NCI-H345 treated with DMSO at 0.1 percent for 48 hours (cell line): ENCODE measurements at regions not wholly inside any gene's neighbourhood (a gene's known extent, or its start where the extent isn't known, plus 50 kb on each side); places are given as distances from the start of the nearest gene placed in this dataset.
A peak's percentile ranks its signal among the peaks of the same experiment; 100 is the strongest.

Experiments
- DNase-seq: peaks from one replicate; lab custom pipeline; 2025; ENCODE audit not compliant: unreplicated experiment; lab: John Stamatoyannopoulos, UW

DNA sequence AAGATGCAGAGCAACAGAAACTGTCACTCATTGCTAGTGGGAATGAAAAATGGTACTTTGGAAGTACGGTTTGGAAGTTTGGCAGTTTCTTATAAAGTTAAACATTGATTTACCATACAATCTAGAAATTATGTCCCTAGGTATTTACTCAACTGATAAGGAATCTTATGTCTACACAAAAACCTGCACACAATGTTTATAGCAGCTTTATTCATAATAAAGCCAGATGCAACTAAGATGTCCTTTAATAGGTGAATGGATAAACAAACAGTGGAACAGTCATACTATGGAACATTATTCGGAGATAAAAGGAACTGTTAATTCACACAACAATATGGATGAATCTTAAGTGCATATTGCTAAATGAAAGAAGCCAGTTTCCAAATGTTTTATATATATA is 96.2 kb upstream of the SIRPA start:
- DNase-seq, result no peak

DNA sequence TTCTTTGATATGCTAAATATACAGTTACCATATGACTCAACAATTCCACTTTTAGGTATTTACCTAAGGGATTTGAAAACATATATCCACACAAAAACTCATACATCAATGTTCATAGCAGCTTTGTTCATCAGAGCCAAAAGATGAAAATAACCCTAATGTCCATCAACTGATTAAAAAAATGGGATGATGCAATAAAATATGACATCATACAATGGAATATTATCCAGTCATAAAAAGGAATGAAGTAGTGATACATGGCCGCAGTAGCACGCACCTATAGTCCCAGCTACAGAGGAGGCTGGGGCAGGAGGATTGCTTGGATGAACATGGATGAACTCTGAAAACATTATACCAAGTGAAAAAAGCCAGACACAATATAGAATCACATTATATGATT is 101.4 kb upstream of the SIRPA start:
- DNase-seq, result no peak

DNA sequence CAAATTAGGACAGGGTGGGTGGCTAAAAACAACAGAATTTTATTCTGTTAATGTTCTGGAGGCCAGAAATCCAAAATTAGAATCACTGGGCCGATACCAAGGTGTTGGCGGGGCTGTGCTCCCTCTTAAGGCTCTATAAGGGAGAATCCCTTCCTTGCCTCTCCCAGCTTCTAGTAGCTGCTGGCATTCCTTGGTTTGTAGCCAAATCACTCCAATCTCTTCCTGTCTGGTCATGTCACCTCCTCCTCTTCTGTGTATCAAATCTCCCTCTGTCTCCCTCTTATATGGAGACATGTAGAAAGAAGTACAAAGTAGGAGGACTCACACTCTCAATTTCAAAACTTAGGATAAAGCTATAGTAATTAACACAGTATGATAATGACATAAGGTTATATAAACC is 102.9 kb upstream of the SIRPA start:
- DNase-seq, result no peak

DNA sequence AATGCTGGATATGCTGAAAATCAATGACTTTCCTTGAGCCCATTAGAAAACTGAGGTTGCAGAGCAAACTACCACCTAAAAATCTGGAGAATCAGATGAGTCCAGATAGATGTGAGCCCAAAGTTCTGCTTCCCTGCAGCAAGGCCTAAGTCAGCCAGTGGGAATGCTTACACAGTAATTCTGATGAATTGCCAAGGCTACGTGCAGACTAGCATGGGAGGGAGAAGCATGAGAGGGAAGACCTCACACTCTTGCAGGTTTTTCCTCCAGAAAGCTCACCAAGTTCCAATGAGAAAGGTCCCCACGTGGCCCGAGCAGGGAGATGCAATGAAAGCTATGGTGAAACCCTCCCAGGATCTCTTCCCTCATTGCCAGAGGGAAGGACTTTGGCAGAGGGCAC is 104.8 kb upstream of the SIRPA start:
- DNase-seq, result no peak

DNA sequence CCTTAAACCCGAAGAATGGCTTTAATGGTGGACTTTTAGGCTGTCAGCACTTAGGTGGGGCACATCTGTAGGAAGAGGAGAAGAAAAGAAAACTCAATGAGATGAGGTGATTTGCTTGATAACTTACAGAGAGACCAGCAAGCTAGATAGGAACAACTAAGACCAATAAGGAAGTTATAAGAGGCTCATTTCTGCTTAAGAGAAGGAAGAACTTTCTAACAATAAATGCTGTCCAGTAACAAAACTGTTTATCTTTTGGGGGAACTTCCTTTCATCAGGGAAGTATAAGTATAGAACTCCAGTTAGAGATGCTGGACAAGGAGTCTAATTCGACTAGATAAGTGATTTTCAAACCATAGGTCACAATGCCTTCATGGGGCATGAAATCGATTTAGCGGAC is 107.2 kb upstream of the SIRPA start:
- no peak for DNase-seq

DNA sequence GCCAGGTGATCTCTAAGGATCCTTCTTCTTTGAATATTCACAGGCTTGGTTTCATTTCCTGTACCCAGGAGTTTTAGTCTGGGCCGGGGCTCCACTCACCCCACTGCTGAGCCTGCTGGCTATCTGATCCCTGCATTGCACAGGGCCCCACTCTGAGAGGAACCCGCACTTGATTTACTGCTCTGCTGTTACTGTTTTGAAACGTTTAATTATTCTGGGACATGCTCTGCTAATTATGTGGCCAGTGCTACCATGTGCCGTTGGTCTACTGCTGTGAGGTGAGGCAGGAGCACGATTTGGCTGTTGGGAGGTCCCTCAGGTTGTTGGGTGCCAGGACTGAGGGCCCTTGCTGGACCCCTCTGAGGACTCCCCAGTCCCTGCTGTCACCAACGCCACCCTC is 108.7 kb upstream of the SIRPA start:
- no peak for DNase-seq

DNA sequence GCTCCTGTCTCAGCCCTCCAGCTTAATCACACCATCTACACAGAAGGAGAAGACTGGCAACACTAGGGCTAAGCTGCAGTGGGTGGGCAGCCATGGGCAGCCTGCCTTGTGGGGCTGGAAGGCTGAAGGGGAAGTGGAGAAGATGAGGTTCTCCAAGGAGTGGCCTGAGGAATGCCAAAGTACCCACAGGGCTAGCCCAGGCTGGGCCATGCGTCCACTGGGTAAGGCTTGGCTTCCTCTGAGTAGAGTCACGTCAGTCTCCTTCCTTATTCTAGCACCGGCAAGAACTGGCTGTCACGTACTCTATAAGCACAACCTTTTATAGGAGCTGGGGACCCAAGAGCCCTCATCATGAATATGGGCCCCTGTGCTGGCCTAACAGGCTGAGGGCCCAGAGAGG is 110.6 kb upstream of the SIRPA start:
- DNase-seq, result no peak

DNA sequence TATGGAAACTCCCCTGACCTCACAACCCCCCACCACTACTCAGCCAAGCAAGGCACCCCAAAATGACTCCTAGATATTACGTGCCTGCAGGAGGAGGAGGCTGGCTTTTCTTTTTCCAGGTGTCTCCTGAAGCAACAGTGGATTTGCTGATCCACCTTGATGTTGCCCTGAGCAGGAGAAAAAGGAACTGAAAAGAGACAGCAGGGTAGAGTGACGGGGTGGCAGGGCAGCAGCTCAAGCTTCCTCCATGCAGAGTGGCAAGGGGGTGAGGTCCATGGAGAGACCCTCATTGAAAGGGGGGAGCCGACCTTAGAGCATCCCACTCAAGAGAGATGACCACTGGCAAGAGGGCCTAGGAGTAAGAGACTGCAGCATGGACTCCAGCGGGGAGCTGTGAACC is 112.0 kb upstream of the SIRPA start:
- no peak for DNase-seq

DNA sequence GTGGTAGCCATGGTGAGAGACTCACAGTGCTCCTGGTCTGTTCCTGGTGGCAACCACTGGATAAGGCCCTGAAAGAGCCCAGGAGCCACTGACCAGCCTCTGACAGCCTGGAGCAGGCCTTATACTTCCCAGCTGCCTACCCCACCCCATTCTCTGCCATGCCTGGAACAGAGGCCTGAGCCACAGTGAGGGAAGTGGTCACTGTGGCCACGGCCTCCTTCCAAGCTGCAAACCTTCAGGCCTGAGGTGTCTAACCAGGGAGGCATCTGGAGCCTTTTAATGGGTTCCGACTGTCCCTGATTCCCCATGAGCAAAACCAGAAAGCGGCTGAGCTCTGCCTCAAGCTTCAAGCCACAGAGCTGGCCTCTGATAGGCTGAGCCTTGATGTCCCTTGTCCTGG is 113.0 kb upstream of the SIRPA start:
- DNase-seq, result no peak

DNA sequence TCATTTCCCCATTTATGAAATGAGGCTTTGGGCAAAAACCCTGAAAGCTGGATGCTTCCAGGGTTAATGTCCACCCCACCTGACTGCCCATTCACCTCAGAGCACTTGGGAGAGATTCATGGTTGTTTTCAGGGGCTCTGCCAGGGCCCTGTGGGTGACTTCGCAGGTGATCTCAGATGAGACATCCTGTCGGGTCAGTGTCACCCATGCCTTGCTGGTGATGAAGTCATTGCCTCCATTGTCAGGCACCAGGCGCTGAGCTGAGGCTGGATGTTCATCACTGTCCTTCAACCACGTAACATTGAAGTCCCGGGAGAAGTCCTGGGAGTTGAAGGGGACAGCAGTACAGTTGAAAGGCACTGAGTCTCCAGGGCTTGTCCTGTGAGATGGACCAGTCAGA is 115.6 kb upstream of the SIRPA start:
- no peak for DNase-seq

DNA sequence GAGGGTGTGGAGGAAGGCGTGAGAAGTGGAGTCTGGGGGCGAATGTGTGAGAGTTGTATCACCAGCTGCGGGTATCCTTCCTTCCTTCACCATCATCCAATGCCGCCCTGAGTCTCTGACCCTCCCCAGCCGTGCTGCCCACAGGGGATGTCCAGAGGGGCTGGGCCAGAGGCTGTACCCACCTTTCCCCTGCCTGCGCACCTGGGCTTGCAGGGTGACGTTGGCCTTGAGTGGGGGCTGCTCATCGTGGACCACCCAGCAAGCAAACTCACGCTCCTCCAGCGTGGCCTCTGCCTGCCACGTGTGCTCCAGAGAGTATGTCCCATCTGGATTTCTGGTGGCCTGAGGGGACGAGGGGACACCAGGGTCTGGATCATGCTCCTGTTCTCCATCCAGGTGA is 116.9 kb upstream of the SIRPA start:
- no peak for DNase-seq

DNA sequence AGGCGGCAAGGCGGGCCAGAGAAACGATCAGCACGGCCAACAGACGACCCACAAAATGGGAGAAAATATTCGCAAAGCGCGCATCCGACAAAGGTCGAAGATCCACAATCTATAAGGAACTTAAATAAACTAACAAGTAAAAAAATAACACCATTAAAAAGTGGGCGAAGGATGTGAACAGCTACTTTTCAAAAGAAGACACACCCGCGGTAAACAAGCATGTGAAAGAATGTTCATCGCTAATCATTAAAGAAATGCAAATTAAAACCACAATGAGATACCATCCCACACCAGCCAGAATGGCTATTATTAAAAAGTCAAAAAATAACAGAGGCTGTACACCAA is 117.8 kb upstream of the SIRPA start:
- DNase-seq, result no peak

DNA sequence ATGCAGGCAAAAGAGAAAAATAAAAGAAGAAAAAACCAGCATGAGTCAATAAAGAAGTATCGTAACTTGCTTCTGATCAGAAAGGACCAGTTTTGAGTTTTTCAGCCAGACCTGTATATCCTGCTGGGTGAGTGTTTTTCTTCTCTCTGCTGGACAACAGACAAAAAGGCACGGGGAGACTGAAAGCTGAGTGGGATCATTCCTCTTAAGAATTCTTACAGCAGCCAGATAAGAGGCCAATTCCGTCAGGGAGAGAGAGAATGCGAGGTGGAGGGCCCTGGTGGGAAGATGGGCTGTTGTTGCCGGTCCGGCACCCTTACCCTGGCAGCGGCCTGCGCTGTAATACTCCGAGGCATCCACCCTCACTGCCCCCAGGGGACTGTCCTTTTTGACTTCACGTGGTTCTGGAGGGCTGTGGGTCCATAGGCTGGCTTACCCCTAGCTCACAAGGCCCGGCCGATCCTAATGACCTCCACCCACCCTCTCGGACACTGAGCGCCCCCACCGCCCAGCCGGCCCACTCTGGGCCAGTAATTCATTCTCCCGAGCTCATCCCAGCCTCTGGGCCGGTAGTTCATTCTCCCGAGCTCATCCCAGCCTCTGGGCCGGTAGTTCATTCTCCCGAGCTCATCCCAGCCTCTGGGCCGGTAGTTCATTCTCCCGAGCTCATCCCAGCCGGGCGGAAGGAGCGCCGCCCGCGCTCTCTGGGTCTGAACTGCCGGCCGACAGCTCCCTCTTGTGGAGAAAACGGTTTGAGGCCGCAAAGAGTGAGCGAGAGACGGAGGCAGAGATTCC is 118.3 kb upstream of the SIRPA start:
- peak; percentile 78 for DNase-seq

DNA sequence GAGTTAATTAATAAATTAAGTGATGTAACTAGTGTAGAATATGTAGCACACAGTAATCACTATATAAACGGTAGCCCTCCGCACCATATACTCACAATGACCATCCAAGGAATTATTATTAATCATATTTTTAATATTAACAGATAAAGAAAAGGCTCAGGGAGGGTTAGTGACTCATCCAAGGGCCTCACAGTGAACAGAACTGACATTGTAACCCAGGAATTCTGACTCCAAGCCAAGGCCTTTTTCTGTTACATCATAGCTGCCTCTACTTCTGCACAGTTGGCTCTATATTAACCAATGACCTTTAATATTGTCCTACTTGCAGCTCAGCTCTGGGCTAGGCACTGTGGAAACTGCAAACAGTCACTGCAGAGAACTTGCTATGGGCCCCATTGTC is 117.5 kb upstream of the SIRPG start:
- DNase-seq, result no peak

DNA sequence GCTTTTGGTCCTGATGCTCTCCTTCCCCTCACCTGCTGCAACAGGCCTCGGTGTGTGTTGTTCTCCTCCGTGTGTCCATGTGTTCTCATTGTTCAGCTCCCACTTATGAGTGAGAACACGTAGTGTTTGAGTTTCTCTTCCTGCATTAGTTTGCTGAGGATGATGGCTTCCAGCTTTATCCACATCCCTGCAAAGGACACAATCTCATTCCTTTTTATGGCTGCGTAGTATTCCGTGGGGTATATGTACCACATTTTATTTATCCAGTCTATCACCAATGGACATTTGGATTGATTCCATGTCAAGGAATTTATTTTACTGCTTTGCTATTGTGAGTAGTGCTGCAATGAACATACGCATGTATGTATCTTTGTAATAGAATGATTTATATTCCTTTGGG is 116.9 kb upstream of the SIRPG start:
- DNase-seq, result no peak

DNA sequence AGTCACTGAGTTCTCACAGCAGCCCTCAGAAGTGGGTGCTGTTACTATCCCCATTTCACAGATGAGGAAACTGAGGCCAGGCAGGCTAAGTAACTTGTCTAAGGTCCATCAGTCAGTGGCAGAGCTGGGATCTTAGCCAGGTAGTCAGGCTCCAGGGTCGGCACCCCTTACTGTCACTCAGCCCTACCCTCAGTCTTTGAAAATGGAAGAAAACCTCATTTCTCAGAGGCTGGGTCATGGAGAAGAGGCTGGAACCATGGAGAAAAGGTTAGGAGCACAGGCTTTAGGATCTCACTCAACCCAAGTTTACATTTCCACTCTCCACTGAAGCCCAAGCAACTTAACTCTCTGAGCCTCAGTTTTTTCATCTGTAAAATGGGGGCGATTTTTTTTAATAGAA is 116.2 kb upstream of the SIRPG start:
- no peak for DNase-seq

DNA sequence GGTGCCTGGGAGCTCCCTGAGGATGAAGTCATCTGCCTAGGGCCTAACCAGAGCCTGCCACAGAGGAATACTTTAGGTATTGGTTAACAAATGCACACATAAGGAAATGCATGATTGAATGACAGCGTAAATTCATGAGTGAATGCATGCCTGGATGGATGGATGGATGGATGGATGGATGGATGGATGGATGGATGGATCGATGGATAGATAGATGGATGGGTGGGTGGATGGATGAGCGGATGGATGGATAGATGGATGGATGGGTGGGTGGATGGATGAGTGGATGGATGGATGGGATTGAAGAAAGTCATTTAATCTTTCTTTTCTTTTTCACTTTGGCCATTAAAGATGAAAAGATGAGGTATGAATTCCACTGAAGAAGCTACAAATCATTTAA is 111.9 kb upstream of the SIRPG start:
- DNase-seq, result no peak

DNA sequence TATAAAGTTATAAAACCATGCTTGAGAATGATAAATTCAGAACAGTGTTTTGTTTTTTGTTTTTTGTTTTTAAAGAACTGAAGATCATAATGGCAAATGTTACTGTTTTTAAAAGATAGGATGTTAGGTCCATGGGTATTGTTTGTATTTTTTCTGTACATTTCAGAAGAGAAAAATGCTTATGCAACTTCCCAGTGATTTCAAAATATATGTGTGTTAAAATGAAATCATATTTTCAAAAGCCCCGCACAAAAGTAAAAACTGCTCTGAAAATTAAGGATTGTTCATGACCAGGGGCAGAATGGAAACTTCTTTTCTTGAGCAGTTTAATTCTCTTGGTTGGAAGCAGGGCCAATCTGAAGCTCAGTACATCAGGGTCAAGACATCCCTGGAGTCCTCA is 109.2 kb upstream of the SIRPG start:
- DNase-seq, result no peak

DNA sequence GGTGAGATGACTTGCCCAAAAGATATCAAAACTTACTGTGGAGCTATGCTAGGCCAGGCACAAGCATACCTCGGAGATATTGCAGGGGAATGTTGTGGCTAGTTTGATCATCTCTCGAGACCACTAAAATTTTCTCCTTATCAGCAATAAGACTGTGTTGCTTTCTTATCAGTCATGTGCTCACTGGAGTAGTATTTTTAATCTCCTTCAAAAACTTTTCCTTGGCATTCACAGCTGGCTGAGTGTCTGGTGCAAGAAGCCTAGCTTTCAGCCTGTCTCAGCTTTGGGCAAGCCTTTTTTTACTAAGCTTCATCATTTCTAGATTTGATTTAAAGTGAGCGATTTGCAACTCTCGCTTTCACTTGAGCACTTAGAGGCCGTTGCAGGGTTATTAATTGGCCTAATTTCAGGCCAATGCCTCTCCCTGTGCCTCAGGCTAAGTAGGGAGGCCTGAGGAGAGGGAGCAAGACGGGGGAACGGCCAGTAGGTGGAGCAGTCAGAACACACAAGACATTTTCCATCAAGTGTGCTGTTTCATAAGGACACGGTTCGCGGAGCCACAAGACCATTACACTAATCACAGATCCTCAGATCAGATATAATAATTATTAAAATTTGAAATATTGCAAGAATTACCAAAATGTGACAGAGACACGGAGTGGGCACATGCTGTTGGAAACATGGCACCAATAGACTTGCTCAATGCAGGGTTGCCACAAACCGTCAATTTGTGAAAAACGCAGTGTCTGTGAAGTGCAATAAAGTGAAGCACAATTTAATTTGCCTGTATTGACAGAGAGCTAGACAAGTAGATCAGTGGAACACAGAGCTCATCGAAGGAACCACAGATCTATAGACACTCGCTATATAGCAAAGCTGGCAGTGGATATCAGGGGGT is 106.8 kb upstream of the SIRPG start:
- DNase-seq, result peak; percentile 59

DNA sequence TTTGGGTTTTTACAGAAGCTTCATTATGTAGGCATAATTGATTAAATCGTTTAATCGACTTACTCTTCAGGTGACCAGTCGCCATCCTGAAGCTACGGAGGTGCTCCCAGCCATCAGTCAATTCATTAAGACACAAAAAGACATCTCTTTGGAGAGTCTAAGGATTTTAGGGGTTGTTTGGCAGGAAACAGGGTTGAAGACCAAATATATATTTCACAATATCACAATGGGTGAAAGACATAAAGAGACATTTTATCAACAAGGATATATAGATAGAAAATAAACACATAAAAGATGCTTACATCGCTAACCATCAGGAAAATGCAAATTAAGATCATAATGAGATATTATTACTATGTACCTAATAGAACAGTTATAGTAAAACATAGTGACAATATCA is 104.0 kb upstream of the SIRPG start:
- DNase-seq, result no peak

DNA sequence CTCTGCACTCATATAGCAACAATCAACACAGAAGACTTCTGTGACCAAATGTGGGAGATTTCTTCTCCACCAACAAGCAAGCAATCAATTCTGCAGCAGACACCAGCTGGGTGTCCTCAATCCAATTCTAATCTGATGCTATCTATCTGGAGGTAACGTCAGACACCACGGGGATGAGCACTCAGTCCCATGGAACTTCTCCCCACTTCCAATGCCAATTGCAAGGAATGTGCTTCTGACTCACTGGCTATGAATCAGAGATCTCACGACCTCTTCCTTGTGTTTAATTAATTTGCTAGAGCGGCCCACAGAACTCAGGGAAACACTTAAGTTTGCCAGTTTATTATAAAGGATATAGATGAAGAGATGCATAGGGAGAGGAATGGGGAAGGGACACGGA is 103.5 kb upstream of the SIRPG start:
- no peak for DNase-seq

DNA sequence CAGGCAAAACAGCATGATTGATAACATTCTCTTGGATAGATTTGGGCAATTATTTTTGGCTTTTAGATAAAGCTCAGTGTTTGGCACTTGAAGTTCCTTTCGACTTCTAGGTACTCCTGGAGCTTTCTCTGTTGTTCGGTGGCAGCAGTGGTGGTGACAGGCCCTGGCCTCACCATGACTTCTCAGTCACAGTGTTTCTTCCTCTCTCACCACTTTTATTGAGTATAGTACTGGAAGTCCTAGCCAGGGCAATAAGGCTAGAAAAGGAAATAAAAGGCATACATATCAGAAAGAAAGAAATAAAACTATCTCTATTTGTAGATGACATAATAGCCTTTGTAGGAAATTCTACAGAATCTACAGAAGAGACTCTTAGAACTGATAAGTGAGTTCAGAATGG is 101.2 kb upstream of the SIRPG start:
- DNase-seq, result no peak
